GM18498 (cell line): ENCODE measurements at regions not wholly inside any gene's neighbourhood (a gene's known extent, or its start where the extent isn't known, plus 50 kb on each side); places are given as distances from the start of the nearest gene placed in this dataset.
"Not testable (repeated sequence)": the region's sequence is repeated elsewhere in the genome, so short reads cannot be mapped to it uniquely, and the experiment has no call there.

ENCODE experiments used
- ATAC-seq: cut with Tn5 transposase; IDR thresholded peaks from one replicate; pipeline ENCODE4 v1.9.1; 2021; ENCODE audit warnings: mild to moderate bottlenecking, moderate library complexity; ENCODE audit not compliant: unreplicated experiment

DNA sequence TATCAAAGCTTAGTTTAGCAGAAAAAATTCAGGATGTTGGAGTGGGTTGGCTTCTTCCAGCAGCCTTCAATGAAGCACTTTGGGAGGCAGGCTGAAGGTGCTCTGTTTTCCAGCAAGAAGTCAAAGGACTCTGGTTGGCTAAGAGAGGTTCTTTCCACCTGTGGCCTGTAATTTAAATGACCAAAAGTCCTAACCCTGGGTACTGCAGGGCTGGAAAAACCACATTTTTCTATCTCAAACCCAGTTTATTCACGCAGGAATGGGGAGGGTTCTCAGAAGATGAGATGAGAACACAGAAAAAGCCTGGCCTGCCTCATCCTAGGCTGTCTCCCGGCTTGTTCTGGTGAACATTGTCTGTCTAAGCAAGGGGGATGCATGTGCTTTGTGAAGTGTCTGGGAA, 68.6 kb upstream of the ZFHX3 start:
- ATAC-seq: no peak

DNA sequence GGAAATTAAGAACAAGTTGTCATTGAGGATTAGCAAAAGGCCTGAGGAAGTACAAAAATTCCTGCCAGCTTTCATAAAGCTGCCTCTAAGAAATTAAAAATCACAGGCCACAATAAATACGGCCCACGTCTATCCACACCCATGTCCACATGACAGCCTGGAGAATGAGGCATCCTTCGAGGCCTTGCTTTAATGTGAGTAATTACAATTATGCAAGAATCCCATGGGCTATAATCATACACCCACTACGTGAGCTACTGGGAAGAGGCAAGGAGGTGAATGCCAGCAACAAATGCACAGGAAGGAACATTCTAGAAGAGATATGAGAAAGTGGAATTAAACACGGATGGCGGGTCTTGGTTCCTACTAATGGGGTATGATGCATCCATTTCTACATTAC, 65.4 kb upstream of the ZFHX3 start:
- no peak for ATAC-seq

DNA sequence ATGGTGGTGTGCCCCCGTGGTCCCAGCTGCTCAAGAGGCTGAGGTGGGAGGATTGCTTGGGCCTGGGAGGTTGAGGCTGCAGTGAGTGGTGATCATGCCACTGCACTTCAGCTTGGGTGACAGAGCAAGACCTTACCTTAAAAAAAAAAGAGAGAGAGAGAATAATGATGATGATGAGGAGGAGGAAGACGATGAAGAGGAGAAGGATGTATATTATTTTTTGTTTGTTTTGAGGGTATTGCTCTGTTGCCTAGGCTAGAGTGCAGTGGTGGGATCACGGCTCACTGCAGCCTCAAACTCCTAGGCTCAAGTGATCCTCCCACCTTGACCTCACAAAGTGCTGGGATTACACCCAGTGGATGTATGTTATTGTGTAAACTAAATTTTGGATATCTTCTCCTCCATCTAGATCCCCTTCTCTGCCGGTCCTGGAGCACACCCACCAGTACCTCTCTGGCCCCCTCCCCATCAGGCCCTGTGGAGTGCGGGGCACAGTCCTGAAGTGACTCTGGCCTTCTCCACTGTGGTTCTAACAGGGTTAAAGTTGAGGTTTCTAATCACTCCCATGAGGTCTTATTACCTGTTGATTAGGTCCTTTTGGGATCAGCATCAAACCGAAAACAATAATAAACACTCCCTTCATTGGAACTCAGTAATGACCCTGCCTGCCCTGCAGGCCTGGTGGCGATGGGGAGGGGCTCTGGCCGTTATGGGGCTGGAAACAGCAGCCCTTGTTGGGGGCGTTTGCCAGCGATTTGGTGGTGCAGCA, 60.5 kb upstream of the ZFHX3 start:
- no peak for ATAC-seq

DNA sequence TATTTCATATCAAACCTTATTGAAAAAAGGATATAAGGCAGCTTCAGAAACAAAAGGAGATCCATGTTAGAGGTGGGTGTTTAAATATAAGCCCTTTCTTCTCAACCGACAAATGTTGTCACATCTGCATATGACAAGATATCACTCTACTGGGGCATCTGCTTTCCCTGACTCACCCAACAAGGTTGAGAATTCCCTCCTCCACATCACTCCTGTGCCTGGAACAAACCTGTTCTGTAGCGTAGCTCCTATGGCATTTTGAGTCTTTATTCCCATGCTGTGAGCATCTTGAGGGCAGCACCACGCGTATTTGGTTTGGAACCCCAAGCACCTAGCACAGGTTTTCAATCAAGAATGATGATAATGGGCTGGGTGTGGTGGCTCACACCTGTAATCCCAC, 59.4 kb upstream of the ZFHX3 start:
- no peak for ATAC-seq

DNA sequence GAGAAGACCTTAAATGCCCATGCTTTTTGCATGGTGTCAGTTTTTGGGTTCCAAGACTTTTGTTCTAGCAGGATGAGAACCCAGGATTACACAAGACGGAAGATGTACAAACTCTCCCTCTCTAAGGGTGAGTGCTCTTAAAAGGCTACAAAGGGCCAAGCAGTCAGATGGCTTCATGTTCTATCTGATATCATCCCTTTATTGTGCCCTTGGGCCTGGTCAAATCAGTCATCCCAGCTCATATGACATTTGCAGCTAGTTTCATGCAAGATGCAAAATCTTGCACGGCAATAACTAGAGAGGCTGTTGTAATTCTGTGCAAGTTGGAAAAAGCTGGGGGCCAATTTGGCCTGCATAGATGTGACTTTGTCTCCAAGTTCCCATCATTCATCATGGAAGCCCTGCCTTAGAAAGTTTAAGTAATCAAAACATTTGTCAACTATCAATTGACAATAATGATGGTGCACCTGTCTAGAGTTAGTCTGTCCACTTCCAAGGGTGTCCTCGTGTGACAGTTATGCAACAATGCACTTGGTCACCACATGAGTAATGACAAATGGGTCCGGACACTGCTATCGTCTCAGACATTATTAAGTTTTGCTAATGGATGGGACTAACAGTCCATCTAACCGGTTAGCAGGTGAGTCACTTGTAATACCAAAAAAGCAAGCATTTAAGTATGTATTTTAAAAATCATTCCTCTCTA, 58.6 kb upstream of the ZFHX3 start:
- no peak for ATAC-seq

DNA sequence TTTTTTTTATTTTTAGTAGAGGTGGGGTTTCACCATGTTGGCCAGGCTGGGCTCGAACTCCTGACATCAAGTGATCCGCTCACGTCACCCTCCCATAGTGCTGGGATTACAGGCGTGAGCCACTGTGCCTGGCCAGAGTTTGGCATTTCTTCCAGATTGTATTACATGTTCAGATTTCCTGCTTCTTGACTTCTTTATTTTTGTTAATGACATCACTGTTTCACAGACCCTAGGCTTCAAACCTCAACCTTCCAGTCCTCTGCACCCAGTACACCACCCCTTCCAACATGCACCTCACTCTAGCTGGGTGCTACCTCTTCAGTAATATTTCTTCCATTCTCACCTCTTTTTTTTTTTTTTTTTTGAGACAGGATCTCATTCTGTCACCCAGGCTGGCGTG, 53.6 kb upstream of the ZFHX3 start:
- no peak for ATAC-seq

DNA sequence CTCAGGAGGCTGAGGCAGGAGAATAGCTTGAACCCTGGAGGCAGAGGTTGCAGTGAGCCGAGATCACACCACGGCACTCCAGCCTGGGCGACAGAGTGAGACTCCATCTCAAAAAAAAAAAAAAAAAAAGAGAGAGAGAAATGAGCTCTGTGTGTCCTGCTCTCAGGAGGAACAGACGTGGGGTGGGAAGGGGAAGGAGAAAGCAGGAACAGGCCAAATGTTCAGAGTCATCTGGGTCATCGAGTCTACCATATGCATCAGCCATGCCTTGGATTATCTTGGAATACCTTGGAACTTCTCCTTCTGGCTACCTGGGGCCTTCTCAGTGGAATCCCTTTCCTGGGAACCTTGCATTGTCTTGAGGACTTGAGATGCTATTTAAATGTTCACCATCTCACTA, 51.7 kb upstream of the ZFHX3 start:
- not testable (repeated sequence) for ATAC-seq
